Amniotic epithelial cell (primary cell): ENCODE measurements at regions not wholly inside any gene's neighbourhood (a gene's known extent, or its start where the extent isn't known, plus 50 kb on each side); places are given as distances from the start of the nearest gene placed in this dataset.
"Not testable (repeated sequence)": the region's sequence is repeated elsewhere in the genome, so short reads cannot be mapped to it uniquely, and the experiment has no call there.

ENCODE experiments used
- DNase-seq: peaks from one replicate; pipeline ENCODE4 v3.0.0-alpha.2; 2010; ENCODE audit warnings: low read depth

DNA sequence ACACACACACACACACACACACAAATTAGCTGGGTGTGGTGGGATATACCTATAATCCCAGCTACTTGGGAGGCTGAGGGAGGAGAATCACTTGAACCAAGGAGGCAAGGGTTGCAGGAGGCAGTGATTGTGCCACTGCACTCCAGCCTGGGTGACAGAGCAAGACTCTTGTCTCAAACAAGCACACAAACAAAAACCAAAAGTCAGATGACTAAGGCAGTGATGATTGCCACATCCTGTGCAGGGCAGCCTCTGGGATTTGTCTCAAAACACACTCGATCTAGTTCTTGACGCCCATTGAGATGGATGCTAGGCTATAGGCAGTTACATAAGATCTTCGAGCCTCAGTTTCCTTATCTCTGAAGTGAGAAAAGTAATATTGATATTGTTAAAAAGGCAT, 183.1 kb upstream of the NOTCH2NLA start:
- DNase-seq = not testable (repeated sequence)

DNA sequence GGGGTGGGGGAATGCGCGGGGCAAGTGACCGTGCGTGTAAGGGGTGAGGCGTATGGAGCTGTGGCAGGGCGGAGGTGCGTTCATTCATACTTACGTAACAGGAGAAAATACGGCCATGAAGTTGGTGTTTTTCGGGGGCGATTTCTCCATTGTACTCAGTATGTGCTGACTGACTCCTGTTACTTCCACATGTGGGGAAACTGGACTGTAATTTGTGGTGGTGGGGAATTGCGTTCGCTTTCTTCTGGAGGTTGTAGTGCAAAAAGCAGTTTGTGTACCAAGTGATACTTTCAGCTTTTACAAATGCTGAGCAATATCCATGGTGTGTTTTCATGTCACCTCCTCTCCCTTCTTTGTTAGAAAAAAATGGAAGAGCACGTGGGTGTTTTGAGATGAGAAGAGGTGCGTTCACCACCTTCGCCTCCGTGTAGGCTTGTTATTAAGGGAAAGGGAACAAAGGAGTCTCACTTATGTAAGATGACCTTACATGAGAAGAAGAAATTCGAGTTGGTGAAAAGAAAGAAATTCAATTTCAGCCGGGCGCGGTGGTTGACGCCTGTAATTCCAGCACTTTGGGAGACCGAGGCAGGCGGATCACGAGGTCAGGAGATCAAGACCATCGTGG, 181.1 kb upstream of the NOTCH2NLA start:
- peak; percentile 89 for DNase-seq

DNA sequence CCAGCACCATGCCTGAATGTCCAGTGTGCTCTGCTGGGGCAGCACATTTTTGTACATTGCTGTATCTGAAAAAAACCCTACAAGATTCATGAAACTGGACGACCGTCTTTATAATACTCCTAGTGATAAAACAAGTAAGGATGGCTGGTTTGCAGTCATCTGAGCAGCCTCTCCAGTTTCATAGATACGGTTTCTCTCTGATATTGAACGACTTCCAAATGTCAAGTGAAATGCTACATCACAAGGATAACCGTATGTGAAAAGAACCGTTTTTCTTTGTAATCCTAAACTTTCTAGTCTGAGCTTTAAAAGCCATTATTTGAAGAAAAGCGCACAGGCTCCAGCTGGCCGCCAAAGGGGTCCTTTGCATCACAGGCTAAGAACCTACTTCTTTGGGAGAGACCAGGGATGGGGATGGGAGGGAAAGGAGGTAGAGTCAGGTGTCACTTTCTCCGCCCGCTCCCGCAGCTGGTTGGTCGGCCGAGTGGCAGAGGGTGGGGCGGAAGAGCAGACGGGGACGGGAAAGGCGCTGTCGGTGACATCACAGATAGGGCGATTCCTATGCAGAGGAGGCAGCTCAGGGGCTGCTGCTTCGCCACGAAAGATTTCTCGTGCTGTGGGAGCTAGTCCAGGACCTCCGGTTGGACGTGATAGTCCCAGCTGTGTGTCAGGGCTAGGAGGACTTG, 180.4 kb upstream of the NOTCH2NLA start:
- DNase-seq = peak; percentile 43

DNA sequence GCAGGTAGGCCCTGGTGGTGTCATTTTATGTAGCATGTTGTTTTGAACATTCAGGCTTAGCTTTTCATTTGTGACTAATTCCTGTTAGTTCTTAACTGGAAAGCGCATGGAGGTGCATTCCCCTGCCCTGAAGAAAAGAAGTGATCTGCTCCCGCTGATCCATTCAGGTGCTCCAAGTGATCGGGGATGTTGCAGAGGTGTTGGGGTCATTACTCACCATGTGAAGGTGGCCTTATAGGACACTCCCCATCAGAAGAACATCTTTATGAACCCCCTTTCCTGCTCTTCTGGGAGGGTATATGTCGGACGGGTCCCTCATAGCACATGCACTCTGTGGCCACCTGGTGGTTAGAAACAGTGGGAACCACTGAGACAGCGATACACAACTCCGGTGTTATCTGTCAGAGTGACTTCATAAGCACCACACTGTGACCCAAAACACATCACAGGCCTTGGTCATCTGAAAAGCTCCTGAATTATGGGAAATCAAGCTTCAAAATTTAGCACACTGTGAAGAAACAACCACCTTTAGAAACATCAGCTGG, 172.5 kb upstream of the NOTCH2NLA start:
- DNase-seq = not testable (repeated sequence)

DNA sequence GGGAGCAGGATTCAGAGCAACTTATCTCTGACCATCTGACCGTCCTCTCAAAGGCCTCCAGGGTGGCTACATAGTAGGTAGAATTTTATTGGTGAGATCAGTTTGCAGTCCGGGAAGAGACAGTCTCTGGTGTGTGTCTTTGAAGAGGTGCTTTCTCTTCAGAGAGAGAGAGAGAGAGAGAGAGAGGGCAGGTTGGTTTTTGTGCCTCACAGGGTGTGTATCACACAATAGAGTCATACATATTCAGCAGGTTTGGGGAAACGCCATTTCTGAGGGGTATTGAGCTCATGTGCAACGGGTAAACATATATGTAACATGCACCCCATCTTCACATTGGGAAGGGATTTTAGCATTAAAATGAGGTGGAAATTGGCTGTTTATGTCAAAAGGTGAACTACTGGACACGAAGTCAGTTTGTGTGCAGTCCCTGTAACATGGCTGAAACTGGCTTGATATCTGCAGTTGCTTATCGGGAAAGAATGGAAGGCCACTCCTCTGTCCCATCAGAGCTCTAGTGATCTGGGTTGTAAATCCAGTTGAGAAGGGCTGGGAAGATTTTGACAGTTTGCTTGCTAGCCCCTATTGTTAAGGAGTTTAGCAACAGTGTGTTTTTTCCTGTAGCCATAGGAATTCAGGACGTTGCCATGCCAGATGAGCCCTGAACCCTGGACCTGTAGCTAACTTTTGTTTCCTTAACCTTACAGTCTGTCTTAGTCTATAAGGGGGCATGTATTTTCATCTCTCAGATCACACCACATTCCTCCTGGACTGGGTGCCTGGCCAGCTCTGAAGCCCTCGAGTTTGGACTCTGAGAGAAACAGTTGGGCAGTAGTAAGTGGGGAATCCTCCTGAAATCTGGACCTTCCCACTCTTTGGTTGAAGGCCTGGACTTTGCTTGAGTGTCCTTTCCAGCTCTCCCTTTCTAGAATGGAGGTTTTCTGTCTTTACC, 171.6 kb upstream of the NOTCH2NLA start:
- not testable (repeated sequence) for DNase-seq

DNA sequence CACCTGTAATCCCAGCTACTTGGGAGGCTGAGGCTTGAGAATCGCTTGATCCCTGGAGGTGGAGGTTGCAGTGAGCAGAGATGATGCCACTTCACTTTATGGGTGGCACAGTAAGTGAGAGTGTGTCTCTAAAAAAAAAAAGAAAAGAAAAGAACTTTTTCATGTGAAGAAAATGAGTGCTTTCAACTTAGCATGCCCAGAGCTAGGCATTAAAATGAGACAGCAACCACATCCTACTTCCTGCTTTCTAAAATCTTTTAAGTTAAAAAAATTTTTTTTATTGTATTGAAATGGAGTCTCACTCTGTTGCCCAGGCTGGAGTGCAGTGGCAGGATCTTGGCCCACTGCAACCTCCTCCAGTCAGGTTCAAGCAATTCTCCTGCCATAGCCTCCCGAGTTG, 170.4 kb upstream of the NOTCH2NLA start:
- DNase-seq = not testable (repeated sequence)

DNA sequence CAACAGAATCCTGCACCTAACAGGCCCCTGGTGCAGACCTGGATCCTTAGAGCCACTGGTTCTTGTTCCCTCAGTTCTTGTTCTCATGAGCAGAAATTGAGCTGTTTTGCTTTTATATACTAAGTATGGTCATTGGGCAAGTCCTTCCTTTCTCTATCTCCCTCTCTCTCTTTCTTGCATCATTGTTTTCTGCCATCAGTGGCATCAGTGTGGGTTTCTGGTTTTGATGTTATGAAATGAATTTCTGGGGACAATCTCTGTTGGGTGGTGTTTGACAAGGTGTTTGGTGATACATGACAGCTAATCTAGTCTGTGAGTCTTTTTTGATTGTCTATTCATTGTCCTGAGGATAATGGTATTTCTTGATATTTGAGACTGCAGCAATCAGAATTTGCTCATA, 168.0 kb upstream of the NOTCH2NLA start:
- DNase-seq = not testable (repeated sequence)

DNA sequence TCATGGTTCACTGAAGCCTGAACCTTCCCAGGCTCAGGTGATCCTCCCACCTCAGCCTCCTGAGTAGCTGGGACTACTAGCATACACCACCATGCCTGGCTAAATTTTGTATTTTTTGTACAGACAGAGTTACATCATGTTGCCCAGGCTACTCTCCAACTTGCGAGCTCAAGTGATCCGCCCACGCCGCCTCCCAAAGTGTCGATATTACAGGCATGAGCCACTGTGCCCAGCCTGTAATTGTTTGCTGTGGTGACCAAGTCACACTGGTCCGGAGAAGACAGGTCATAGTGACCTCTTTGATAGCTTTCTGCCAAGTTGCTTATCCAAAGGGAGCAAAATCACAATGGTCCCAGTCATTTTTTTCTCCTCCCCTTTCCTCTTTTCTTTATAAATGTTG, 167.4 kb upstream of the NOTCH2NLA start:
- not testable (repeated sequence) for DNase-seq

DNA sequence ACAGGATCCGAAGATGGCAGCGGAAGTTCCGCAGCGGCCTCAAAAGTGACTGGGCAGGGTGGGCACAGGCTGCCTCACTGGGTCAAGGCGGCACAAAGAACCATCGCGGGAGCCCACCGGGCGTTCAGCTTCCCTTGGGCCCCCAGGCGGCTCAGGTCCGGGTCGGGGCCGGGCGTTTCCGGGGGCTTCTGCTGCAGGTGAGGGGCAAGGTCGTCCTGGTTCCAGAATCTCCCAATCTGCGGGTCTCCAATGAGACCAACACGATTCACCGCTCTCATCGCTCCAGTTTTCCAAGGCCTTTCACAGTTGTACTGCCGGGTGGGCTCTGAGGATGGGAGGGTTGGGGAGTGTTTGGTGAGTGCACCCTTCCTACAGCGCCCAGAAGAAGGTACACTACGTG, 165.0 kb upstream of the NOTCH2NLA start:
- DNase-seq = not testable (repeated sequence)

DNA sequence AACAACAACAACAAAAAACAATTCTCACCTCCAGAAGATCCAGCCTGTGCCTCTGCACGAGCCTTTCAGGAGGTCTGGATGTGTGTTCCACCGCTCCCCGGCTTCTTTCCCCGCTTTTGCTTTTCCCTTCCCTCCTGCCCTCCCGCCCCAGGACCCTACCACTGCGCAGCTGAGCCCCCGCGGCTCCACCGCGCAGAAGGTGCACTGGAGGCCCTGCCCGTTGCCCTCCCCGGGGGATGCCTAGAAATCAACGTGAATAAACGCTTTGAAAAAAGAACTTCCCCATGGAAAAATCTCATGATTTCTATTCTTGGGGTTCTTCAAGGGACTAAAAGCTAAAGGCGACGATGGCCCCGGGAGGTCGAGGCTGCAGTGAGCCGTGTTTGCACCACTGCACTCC, 164.3 kb upstream of the NOTCH2NLA start:
- DNase-seq = not testable (repeated sequence)

DNA sequence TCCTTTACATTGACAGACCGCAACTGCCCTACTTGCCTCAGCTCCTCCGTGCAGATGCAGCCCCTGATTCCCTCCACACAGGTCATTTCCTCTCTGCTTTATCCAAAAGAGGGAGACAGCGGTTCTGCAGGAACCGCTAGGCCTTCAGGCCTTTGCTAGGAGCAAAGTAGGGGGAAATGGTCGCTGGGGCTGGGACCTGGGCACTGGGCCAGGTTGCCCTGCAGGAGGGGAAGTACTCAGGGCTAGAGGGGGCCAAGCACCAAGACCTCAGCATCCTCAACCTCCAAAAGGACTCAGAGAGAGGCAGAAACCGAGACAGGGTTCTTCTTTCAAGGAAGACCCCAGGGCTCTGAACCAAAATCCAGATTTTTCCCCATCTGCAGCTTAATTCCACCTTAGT, 160.4 kb upstream of the NOTCH2NLA start:
- DNase-seq = not testable (repeated sequence)

DNA sequence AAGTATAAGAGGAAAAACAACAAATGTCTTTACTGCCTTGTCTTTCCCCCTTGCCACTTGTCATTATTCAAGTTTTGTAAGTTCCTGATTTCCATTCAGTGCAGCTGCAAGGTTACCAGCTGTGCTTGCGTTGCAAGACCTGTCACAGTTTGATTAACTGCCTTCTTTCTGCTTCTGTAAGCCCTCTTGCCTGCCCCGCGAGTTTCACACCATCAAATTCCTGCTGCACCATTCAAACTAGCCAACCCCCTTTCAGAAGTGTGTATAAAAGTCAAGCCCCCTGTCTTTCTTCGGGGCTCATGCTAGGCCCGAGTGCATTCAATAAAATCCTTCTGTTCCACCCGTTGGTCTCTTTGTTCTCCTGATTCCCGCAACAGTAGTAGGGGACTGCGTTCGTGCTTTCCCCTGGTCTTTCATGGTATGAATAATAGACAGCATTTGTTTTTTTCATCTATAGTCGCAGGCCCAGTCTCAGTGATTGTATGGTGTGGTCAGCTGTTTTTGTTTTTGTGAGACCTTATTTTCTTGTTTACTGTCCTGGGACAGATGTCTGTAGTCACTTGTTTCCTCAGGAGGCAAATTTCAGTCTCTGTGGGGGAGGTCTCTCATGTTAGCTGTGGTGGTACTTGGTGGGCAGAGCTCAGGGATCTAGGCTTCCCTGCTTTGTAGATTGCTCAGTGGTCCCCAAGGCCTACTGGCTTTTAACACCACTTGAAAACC, 159.1 kb upstream of the NOTCH2NLA start:
- peak; percentile 9 for DNase-seq

DNA sequence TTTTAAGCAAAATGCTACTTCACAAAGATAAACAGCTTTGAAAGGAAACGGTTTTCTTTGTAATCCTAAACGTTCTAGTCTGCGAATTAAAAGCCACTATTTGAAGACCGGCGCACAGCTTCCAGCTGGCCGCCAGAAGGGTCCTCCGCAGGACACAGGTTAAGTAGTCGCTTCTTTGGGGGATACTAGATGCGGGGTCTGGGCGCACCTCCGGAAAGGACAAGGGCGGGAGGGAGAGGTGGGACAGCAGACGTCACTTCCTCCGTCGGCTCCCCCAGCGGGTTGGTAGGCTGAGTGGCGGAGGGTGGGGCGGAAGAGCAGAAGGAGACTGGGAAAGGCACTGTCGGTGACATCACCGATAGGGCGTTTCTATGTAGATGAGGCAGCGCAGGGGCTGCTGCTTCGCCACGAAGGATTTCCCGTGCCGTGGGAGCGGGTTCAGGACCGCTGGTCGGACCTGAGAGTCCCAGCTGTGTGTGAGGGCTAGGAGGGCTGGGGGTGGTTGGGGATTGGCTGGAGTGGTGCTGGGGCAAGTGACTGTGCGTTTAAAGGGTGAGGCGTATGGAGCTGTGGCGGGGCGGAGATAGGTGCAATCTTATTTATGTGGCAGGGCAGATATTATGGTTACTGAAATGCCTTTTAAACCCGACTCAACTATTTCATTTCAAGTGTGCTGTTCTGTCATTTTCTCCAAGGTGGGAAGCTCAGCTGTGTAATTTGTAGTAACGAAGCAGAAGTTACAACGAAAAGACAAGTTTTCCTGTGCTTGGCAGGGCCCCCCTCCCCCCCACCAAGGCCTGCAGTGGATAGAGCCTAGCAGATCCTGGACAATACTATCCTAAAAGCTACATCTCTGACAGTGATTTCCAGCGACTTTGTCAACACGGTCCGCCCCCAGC, 158.3 kb upstream of the NOTCH2NLA start:
- DNase-seq = peak; percentile 97

DNA sequence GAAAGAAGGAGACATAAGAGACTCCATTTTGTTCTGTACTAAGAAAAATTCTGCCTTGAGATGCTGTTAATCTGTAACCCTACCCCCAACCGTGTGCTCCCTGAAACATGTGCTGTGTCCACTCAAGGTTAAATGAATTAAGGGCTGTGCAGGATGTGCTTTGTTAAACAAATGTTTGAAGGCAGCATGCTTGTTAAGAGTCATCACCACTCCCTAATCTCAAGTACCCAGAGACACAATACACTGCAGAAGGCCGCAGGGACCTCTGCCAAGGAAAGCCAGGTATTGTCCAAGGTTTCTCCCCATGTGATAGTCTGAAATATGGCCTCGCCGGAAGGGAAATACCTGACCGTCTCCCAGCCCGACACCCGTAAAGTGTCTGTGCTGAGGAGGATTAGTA, 152.4 kb upstream of the NOTCH2NLA start:
- DNase-seq = not testable (repeated sequence)

DNA sequence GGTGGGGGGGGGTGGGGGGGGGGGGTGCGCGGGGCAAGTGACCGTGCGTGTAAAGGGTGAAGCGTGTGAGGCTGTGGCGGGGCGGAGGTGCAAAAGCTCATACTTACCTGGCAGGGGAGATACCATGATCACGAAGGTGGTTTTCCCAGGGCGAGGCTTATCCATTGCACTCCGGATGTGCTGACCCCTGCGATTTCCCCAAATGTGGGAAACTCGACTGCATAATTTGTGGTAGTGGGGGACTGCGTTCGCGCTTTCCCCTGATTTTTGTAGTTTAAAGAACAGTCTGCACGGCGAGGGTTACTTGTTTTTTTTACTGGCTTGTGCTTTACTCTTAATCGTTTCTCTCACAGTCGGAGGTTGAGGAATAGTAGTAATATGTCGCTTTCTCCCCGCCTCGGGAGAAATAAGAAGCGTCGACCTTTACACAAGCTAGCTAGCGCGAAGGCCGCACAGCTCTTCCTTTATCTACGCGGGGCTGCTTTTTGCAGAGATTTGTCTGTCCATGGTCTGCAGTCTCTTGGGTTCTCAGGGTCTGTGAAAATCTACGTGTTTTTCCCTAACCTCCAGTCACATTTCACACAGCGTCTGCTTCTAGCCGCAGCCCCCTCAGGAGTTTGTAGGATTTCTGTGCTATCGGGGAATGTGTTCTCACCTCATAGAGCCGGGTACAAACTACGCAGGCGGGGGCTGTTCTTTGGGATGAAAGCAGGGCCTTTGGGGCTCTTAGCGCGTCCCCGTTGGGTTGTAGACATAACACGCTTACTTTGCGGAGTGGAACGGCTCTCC, 148.1 kb upstream of the NOTCH2NLA start:
- DNase-seq = peak; percentile 99

DNA sequence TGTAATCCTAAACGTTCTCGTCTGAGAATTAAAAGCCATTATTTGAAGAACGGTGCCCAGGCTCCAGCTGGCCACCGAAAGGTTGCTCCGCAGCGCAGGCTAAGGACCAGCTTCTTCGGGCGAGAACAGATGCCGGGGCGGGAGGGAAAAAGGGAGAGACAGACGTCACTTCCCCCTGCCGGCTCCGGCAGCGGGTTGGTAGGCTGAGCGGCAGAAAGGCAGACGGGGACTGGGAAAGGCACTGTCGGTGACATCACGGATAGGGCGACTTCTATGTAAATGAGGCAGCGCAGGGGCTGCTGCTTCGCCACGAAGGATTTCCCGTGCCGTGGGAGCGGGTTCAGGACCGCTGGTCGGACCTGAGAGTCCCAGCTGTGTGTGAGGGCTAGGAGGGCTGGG, 147.5 kb upstream of the NOTCH2NLA start:
- peak; percentile 78 for DNase-seq

DNA sequence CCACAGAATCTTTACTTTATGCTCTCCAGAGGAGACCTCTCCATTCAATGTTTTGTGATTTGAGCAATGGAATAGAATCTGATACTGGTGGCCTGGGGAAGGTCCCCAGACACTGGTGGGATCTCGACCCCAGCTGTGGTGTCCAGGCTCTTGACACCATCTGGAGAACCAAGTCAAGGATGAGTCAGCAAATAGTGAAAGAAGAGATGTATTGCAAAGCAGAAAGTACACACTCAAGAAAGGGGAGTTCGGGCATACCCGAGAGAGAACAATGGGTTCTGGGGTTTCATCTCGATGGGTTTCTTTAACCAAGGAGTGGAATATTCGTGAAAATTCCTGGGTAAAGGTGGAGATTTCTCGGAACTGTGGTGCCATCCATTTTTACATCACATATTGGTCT, 146.3 kb upstream of the NOTCH2NLA start:
- DNase-seq = not testable (repeated sequence)

DNA sequence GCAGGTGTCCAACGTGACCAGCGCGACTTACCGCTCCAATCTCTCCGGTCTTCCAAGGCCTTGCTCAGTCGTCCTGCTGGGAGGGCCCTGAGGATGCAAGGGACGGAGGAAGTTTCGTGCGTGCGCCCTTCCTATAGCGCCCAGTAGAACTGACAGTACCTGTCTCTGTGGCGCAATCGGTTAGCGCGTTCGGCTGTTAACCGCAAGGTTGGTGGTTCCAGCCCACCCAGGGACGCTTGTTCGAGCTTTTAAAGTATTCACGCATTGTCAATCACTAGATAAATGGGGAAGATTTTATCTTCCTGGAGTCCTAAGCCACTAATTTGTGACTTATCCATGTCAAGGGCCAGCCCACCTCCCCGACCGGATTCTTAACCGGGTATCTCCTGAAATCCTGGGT, 141.1 kb upstream of the NOTCH2NLA start:
- DNase-seq = peak; percentile 51

DNA sequence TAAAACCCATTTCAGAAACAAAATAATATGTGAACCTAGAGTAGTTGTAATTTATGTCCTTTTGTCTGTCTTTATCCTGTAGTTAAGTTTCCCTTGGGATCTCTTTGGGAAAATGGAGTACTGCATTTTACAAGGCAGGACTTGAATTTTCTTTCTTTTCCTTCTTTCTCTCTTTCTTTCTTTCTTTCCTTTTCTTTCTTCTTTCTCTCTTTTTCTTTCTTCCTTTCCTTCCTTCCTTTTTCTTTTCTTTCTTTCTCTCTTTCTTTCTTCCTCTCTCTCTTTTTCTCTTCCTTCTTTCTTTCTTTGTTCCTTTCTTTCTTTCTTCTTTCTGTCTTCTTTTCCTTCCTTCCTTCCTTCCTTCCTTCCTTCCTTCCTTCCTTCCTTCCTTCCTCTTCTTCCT, 126.6 kb upstream of the NOTCH2NLA start:
- not testable (repeated sequence) for DNase-seq

DNA sequence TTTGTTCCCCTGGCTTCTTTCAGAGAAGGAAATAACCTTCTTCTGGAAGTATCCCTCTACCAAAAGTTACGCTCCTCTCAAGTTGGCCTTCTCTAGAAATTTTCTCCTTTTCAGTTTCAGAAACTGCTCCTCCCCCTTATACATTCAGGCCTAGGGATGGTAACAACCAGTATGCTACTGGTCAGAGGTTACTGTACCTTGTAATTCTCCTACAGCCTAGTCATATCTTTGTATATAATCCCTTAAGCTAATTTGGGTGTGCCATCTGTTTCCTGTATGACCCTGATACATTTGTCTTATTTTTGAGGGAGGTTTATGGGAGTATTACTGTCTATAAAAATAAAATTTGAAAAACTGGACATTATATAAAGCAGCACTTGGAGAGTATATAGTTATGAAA, 98.0 kb upstream of the NOTCH2NLA start:
- not testable (repeated sequence) for DNase-seq
